Gastroesophageal sphincter (tissue), 2 donors: ENCODE measurements at regions not wholly inside any gene's neighbourhood (a gene's known extent, or its start where the extent isn't known, plus 50 kb on each side); places are given as distances from the start of the nearest gene placed in this dataset.

Source experiments
- POLR2A ChIP-seq, 2 donors: fragments of 450-650 bp; IDR thresholded peaks; one replicate each; pipeline ENCODE4 v1.6.1; 2017; ENCODE audit warnings: antibody characterized with exemption in 2 of 2, mild to moderate bottlenecking in 2 of 2, moderate library complexity in 1 of 2
- POLR2AphosphoS5 ChIP-seq: sonication (generic); formaldehyde crosslinking; IDR thresholded peaks from one replicate; pipeline ENCODE4 v1.6.1; 2017; ENCODE audit warnings: antibody characterized with exemption

DNA sequence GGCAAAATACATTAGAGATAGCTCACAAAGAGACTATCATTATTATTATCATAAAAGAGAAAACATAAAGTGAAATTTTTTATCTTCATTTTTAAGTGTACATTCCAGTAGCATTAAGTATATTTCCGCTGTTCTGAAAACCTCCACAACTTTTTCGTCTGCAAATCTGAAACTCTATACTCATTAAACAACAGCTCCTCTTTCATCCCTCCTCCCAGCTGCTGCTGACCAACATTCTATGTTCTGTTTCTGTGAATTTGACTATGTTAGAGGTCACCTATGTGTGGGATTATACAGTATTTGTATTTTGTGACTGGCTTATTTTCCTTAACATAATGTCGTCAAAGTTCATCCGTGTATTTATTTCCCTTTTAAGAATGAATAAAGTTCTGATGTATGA lies 429.3 kb upstream of the TPK1 start:
- TF ChIP-seq POLR2A (IDR thresholded peaks at IDR 0.05) (no peak), POLR2AphosphoS5 (no peak)
